OCI-LY7 (cell line): ENCODE measurements at regions not wholly inside any gene's neighbourhood (a gene's known extent, or its start where the extent isn't known, plus 50 kb on each side); places are given as distances from the start of the nearest gene placed in this dataset.

Experiments
- BruUV-seq: library from RNA; stranded (reverse); fragments of 400-500 nt; replicated peaks from 2 replicates; lab custom pipeline; 2021; lab: Mats Ljungman, UMichigan
- CTCF ChIA-PET: fragments of 300-600 bp; sonication (Branson Sonifier 250); formaldehyde crosslinking; loops from one replicate; lab custom pipeline; 2022; ENCODE audit warnings: antibody characterized with exemption; ENCODE audit not compliant: unreplicated experiment; lab: Charles Lee
- POLR2A ChIA-PET: fragments of 300-600 bp; sonication (Branson Sonifier 250); formaldehyde crosslinking; loops from one replicate; lab custom pipeline; 2022; ENCODE audit warnings: antibody characterized with exemption; lab: Charles Lee
- DNase-seq: peaks from one replicate; pipeline ENCODE4 v3.0.0-alpha.2; 2015; ENCODE audit warnings: low spot score
- H2AFZ ChIP-seq: fragments of 200-600 bp; sonication (generic), shearing (Covaris generic); 2 replicates; pipeline ENCODE4 v1.6.1; 2014; ENCODE audit warnings: mild to moderate bottlenecking, antibody characterized with exemption, low read length, moderate library complexity
- H3K27ac ChIP-seq: fragments of 200-600 bp; sonication (generic); 2 replicates; pipeline ENCODE4 v1.5.1; 2014; ENCODE audit warnings: mixed run types, low read depth, mild to moderate bottlenecking, moderate library complexity, low read length, inconsistent platforms; ENCODE audit not compliant: poor library complexity, severe bottlenecking
- H3K36me3 ChIP-seq: fragments of 200-600 bp; sonication (generic); 2 replicates; pipeline ENCODE4 v1.6.1; 2014; ENCODE audit warnings: mild to moderate bottlenecking, antibody characterized with exemption, low read length, moderate library complexity, mixed read lengths; ENCODE audit not compliant: insufficient read depth
- H3K4me1 ChIP-seq: fragments of 200-600 bp; sonication (generic); 2 replicates; pipeline ENCODE4 v1.5.1; 2014; ENCODE audit warnings: mild to moderate bottlenecking, low read length; ENCODE audit not compliant: insufficient read depth, poor library complexity, severe bottlenecking
- H3K4me2 ChIP-seq: fragments of 200-600 bp; sonication (generic); 2 replicates; pipeline ENCODE4 v1.6.1; 2014; ENCODE audit warnings: mild to moderate bottlenecking, low read length
- H3K4me3 ChIP-seq: fragments of 200-600 bp; sonication (generic); 2 replicates; pipeline ENCODE4 v1.5.1; 2014; ENCODE audit warnings: mild to moderate bottlenecking, low read depth, low read length; ENCODE audit not compliant: poor library complexity, severe bottlenecking
- H3K79me2 ChIP-seq: fragments of 200-600 bp; sonication (generic); 2 replicates; pipeline ENCODE4 v1.6.1; 2016; ENCODE audit warnings: low read depth, mild to moderate bottlenecking, low read length, moderate library complexity, mixed read lengths; ENCODE audit not compliant: insufficient read depth
- H3K9me2 ChIP-seq: fragments of 200-600 bp; sonication (generic); 2 replicates; pipeline ENCODE4 v1.6.1; 2016; ENCODE audit warnings: mild to moderate bottlenecking, low read length, mixed read lengths; ENCODE audit not compliant: insufficient read depth
- H3K9me3 ChIP-seq: fragments of 200-600 bp; sonication (generic); 2 replicates; pipeline ENCODE4 v1.6.1; 2014; ENCODE audit warnings: mild to moderate bottlenecking, mixed run types, low read length, mixed read lengths
- H4K20me1 ChIP-seq: fragments of 200-600 bp; sonication (generic); 2 replicates; pipeline ENCODE4 v1.6.1; 2014; ENCODE audit warnings: mild to moderate bottlenecking, antibody characterized with exemption, low read length, moderate library complexity, mixed read lengths; ENCODE audit not compliant: insufficient read depth
- EZH2phosphoT487 ChIP-seq: fragments of 200-600 bp; sonication (generic); IDR thresholded peaks from 2 replicates; pipeline ENCODE4 v1.6.1; 2018; ENCODE audit warnings: low read depth, borderline replicate concordance, mild to moderate bottlenecking, mixed run types, antibody characterized with exemption, low read length, moderate library complexity, mixed read lengths
- intact Hi-C: fragments of 100-400 bp; cut with micrococcal nuclease; formaldehyde crosslinking; loops from one replicate; pipeline ENCODE4 v1.10.0; 2022; ENCODE audit not compliant: unreplicated experiment
- TF ChIP-seq, protein P1 (sequence below): fragments of 200-600 bp; sonication (generic); conservative IDR thresholded peaks from 2 replicates; pipeline ENCODE4 v1.5.1; 2014; ENCODE audit warnings: mild to moderate bottlenecking, antibody characterized with exemption, low read length, moderate library complexity, mixed read lengths

DNA sequence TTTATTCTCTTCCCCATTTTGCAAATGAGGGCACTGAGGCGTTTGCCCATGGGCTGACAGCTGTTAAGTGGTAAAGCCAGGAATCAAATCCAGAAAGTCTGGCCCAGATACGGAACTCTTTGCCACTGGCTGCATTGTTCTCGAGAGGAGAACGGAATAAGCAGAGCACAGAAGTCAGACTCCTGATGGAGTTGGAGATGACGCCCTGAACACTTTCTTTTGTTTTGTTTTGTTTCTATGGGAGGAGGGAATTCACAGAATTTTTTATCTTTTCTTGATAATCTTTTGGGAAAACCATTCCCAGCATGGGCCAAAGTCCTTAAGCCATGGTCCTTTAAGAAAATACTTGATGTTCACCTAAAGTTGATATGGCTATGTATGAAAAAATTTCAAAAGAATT lies 322.2 kb downstream of the RDH14 start:
- no peak overlapping the region for H3K27ac ChIP-seq
- CTCF ChIA-PET = no interaction called here
- H3K4me1 ChIP-seq = no peaks in the 10 kb centered on the region
- no peak overlapping the region for H2AFZ ChIP-seq
- H3K79me2 ChIP-seq = no peaks in the 10 kb centered on the region
- H3K9me3 ChIP-seq = no peaks in the 10 kb centered on the region
- BruUV-seq = no TSS peak
- intact Hi-C loops = no loop called here
- TF ChIP-seq, protein P1, sequence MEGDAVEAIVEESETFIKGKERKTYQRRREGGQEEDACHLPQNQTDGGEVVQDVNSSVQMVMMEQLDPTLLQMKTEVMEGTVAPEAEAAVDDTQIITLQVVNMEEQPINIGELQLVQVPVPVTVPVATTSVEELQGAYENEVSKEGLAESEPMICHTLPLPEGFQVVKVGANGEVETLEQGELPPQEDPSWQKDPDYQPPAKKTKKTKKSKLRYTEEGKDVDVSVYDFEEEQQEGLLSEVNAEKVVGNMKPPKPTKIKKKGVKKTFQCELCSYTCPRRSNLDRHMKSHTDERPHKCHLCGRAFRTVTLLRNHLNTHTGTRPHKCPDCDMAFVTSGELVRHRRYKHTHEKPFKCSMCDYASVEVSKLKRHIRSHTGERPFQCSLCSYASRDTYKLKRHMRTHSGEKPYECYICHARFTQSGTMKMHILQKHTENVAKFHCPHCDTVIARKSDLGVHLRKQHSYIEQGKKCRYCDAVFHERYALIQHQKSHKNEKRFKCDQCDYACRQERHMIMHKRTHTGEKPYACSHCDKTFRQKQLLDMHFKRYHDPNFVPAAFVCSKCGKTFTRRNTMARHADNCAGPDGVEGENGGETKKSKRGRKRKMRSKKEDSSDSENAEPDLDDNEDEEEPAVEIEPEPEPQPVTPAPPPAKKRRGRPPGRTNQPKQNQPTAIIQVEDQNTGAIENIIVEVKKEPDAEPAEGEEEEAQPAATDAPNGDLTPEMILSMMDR = no peak
- TF ChIP-seq EZH2phosphoT487 = no peak
- no peak overlapping the region for H3K4me2 ChIP-seq
- no peaks in the 10 kb centered on the region for H3K9me2 ChIP-seq
- H3K36me3 ChIP-seq = no peaks in the 10 kb centered on the region
- DNase-seq = no peak
- H4K20me1 ChIP-seq = no peaks in the 10 kb centered on the region
- POLR2A ChIA-PET = no interaction called here
- H3K4me3 ChIP-seq = no peak overlapping the region

DNA sequence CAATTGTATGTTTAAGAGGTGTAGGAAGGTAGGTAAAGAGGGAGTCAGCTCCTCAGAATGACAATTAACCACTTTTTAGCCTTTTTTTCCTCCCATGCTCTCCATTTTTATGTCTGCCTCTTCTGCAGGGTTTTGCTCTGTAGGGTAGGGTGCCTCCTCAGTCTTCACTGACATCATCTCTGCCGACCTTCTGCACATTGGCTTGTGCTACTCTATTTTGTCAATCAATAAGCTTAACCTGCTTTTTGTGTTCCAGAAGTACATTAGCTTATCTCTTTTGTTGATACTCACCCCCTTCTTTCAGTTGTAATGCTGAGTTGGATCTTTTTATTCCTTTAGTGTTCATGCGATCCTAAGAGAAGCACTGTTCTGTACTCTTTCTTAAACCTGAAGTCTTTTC lies 323.2 kb downstream of the RDH14 start:
- no peaks in the 10 kb centered on the region for H3K4me1 ChIP-seq
- CTCF ChIA-PET = no interaction called here
- no peaks in the 10 kb centered on the region for H4K20me1 ChIP-seq
- no TSS peak for BruUV-seq
- H3K36me3 ChIP-seq = no peaks in the 10 kb centered on the region
- H3K4me2 ChIP-seq = no peak overlapping the region
- no peak overlapping the region for H3K27ac ChIP-seq
- POLR2A ChIA-PET = no interaction called here
- no peaks in the 10 kb centered on the region for H3K79me2 ChIP-seq
- no peak overlapping the region for H2AFZ ChIP-seq
- intact Hi-C loops = no loop called here
- no peaks in the 10 kb centered on the region for H3K9me2 ChIP-seq
- no peak overlapping the region for H3K4me3 ChIP-seq
- H3K9me3 ChIP-seq = no peaks in the 10 kb centered on the region
- no peak for DNase-seq
- TF ChIP-seq, protein P1 = no peak
- no peak for TF ChIP-seq EZH2phosphoT487

DNA sequence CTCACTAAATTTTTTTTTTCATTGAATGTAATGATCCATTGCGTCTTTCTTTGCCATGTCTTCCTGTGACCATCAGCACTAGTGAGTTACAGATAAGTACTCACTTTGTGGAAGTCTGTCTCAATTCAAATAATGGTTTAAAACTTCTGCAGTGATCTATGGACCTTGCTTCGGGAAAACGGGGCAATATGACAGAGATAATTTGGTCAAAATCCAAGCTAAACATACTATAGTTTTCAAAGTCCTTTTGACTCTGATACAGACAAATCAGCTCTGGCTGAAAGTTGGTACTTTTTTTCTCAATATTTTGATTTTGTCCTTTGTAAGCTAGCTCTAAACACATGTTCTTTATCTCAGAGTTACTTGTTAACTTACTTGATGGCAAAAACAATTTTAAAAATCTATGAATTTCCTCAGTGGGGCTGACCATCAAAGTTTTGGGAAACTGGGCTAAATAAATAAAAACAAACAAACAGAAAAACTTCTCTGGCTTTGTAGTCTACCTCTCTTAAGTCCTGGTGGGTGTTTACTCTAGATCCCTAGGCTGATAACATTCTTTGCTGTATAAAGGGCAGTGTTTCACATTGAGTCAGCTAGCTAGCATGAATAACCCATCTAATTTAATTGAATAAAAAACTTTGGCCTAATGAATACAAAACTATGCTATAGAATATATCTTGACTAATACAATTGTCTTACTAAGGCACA lies 327.6 kb downstream of the RDH14 start:
- H4K20me1 ChIP-seq = no peaks in the 10 kb centered on the region
- intact Hi-C loops = no loop called here
- H3K9me2 ChIP-seq = no peaks in the 10 kb centered on the region
- H3K79me2 ChIP-seq = no peaks in the 10 kb centered on the region
- no peaks in the 10 kb centered on the region for H3K36me3 ChIP-seq
- CTCF ChIA-PET = no interaction called here
- no peaks in the 10 kb centered on the region for H3K9me3 ChIP-seq
- no peak for DNase-seq
- H3K4me2 ChIP-seq = no peak overlapping the region
- POLR2A ChIA-PET = interaction anchor here (0.7 kb wide), 1 partner anchor 136 kb away, joined by 3 read pairs; no protein-coding TSS in a partner anchor
- BruUV-seq = no TSS peak
- no peak overlapping the region for H2AFZ ChIP-seq
- no peak overlapping the region for H3K4me3 ChIP-seq
- no peak overlapping the region for H3K27ac ChIP-seq
- no peak for TF ChIP-seq EZH2phosphoT487
- TF ChIP-seq, protein P1 = no peak
- no peaks in the 10 kb centered on the region for H3K4me1 ChIP-seq
